ENCODE measurements at regions not wholly inside any gene's neighbourhood (a gene's known extent, or its start where the extent isn't known, plus 50 kb on each side); places are given as distances from the start of the nearest gene placed in this dataset.

- no peak for DNase-seq
- Histone ChIP-seq H3K9me3 (no peaks in the 10 kb centered on the region), H3K27ac (no peak overlapping the region), H3K4me1 (peaks cover 0 to 8% (median 0%) of the 10 kb centered on the region in 4 donors), H3K4me3 (no peak overlapping the region), H3K27me3 (no peaks in the 10 kb centered on the region), H3K36me3 (no peaks in the 10 kb centered on the region)
- TF ChIP-seq POLR2A (IDR thresholded peaks at IDR 0.05) (no peak), CTCF (IDR thresholded peaks at IDR 0.05) (no peak)
Observed at GRCh38 chr12:93047118-93047517, 118.0 kb upstream of the EEA1 start.

GRCh38 chr12:93048656-93049055, 119.6 kb upstream of the EEA1 start:
- Histone ChIP-seq H3K27me3 (no peaks in the 10 kb centered on the region), H3K9me3 (no peaks in the 10 kb centered on the region), H3K27ac (no peak overlapping the region), H3K4me1 (peaks cover 0 to under 1% (median 0%) of the 10 kb centered on the region in 4 donors), H3K4me3 (no peak overlapping the region), H3K36me3 (no peaks in the 10 kb centered on the region)
- DNase-seq = no peak
- no peak for TF ChIP-seq POLR2A (IDR thresholded peaks at IDR 0.05)

- no peak overlapping the region for H3K27ac ChIP-seq
- no peak for DNase-seq
- TF ChIP-seq POLR2A (IDR thresholded peaks at IDR 0.05) (no peak), CTCF (IDR thresholded peaks at IDR 0.05) (no peak)
Observed at GRCh38 chr12:93050026-93050747, 121.1 kb upstream of the EEA1 start.

GRCh38 chr12:93050748-93051081, 121.6 kb upstream of the EEA1 start:
- TF ChIP-seq POLR2A (IDR thresholded peaks at IDR 0.05) (no peak), CTCF (IDR thresholded peaks at IDR 0.05) (no peak)
- H3K4me3 ChIP-seq = no peak overlapping the region
- H3K27ac ChIP-seq = no peak overlapping the region
- H3K9me3 ChIP-seq = no peaks in the 10 kb centered on the region
- H3K27me3 ChIP-seq = no peaks in the 10 kb centered on the region
- no peaks in the 10 kb centered on the region for H3K4me1 ChIP-seq
- no peaks in the 10 kb centered on the region for H3K36me3 ChIP-seq
- DNase-seq = no peak

More at GRCh38 chr12:93050026-93050747, 121.1 kb upstream of the EEA1 start:
- Histone ChIP-seq H3K9me3 (no peaks in the 10 kb centered on the region), H3K36me3 (no peaks in the 10 kb centered on the region), H3K4me3 (no peak overlapping the region), H3K4me1 (no peaks in the 10 kb centered on the region), H3K27me3 (no peaks in the 10 kb centered on the region)

GRCh38 chr12:93054021-93054420, 124.9 kb upstream of the EEA1 start:
- Histone ChIP-seq H3K27ac (no peak overlapping the region), H3K4me3 (no peak overlapping the region), H3K27me3 (no peaks in the 10 kb centered on the region), H3K4me1 (no peaks in the 10 kb centered on the region), H3K36me3 (no peaks in the 10 kb centered on the region), H3K9me3 (no peaks in the 10 kb centered on the region)
- DNase-seq = no peak
- TF ChIP-seq POLR2A (IDR thresholded peaks at IDR 0.05) (no peak), CTCF (IDR thresholded peaks at IDR 0.05) (no peak)

- TF ChIP-seq POLR2A (IDR thresholded peaks at IDR 0.05) (no peak), CTCF (IDR thresholded peaks at IDR 0.05) (no peak)
- H3K27me3 ChIP-seq = no peaks in the 10 kb centered on the region
- no peak overlapping the region for H3K4me3 ChIP-seq
- no peaks in the 10 kb centered on the region for H3K36me3 ChIP-seq
- no peak for DNase-seq
- no peak overlapping the region for H3K27ac ChIP-seq
- H3K4me1 ChIP-seq = no peaks in the 10 kb centered on the region
- no peaks in the 10 kb centered on the region for H3K9me3 ChIP-seq
Observed at GRCh38 chr12:93055221-93055620, 126.1 kb upstream of the EEA1 start.

All from Peyer's patch (tissue), 4 donors.